ENCODE measurements at regions not wholly inside any gene's neighbourhood (a gene's known extent, or its start where the extent isn't known, plus 50 kb on each side); places are given as distances from the start of the nearest gene placed in this dataset.

- DNase-seq (ENCODE audit: low read depth) = peak; percentile 11
- peak; percentile 52 for TF ChIP-seq CTCF (IDR thresholded peaks at IDR 0.05; ENCODE audit: control insufficient read depth, insufficient read depth, low read depth, low read length, missing control alignments)
These were observed 317.8 kb upstream of the C2CD4B start for GRCh38 chr15:62482785-62483429.

GRCh38 chr15:62483814-62484213 lies 318.7 kb upstream of the C2CD4B start:
- no peak overlapping the region for H3K4me3 ChIP-seq (ENCODE audit: control insufficient read depth, low read depth, low read length)
- no peak for DNase-seq (ENCODE audit: low read depth)
- no peak for TF ChIP-seq CTCF (IDR thresholded peaks at IDR 0.05; ENCODE audit: control insufficient read depth, insufficient read depth, low read depth, low read length, missing control alignments)

More at GRCh38 chr15:62482785-62483429, 317.8 kb upstream of the C2CD4B start:
- no peak overlapping the region for H3K4me3 ChIP-seq (ENCODE audit: control insufficient read depth, low read depth, low read length)

GRCh38 chr15:62485170-62485720 lies 320.2 kb upstream of the C2CD4B start:
- no peak overlapping the region for H3K4me3 ChIP-seq (ENCODE audit: control insufficient read depth, low read depth, low read length)
- DNase-seq (ENCODE audit: low read depth) = no peak
- TF ChIP-seq CTCF (IDR thresholded peaks at IDR 0.05; ENCODE audit: control insufficient read depth, insufficient read depth, low read depth, low read length, missing control alignments) = no peak

- DNase-seq (ENCODE audit: low read depth) = peak; percentile 20
- H3K4me3 ChIP-seq (ENCODE audit: control insufficient read depth, low read depth, low read length) = no peak overlapping the region
- TF ChIP-seq CTCF (IDR thresholded peaks at IDR 0.05; ENCODE audit: control insufficient read depth, insufficient read depth, low read depth, low read length, missing control alignments) = no peak
These were observed 321.0 kb upstream of the C2CD4B start for GRCh38 chr15:62486041-62486440.

GRCh38 chr15:62488387-62488786 lies 323.3 kb upstream of the C2CD4B start:
- no peak for TF ChIP-seq CTCF (IDR thresholded peaks at IDR 0.05; ENCODE audit: control insufficient read depth, insufficient read depth, low read depth, low read length, missing control alignments)
- no peak overlapping the region for H3K4me3 ChIP-seq (ENCODE audit: control insufficient read depth, low read depth, low read length)
- DNase-seq (ENCODE audit: low read depth) = no peak

- DNase-seq (ENCODE audit: low read depth) = peak; percentile 57
- H3K4me3 ChIP-seq (ENCODE audit: control insufficient read depth, low read depth, low read length) = no peak overlapping the region
- no peak for TF ChIP-seq CTCF (IDR thresholded peaks at IDR 0.05; ENCODE audit: control insufficient read depth, insufficient read depth, low read depth, low read length, missing control alignments)
These were observed 326.6 kb upstream of the C2CD4B start for GRCh38 chr15:62491642-62492041.

All from AG09309 (cell line).